Liver (tissue), 8 donors: ENCODE measurements at regions not wholly inside any gene's neighbourhood (a gene's known extent, or its start where the extent isn't known, plus 50 kb on each side); places are given as distances from the start of the nearest gene placed in this dataset.

ENCODE experiments used
- DNase-seq: peaks from one replicate; pipeline ENCODE4 v3.0.0-alpha.2; 2017; ENCODE audit warnings: low spot score
- H3K27ac ChIP-seq, 2 donors: one replicate each; pipeline ENCODE4 v1.7.0; 2013; ENCODE audit warnings: inconsistent platforms in 2 of 2, low read length in 2 of 2, control low read depth in 1 of 2, low read depth in 1 of 2, mild to moderate bottlenecking in 1 of 2
- H3K27me3 ChIP-seq, 4 donors: one replicate each; pipeline versions ENCODE4 v1.6.1 to v1.7.0; 2013; ENCODE audit warnings: low read length in 3 of 4, inconsistent platforms in 1 of 4, mild to moderate bottlenecking in 1 of 4, moderate library complexity in 1 of 4; ENCODE audit not compliant: control insufficient read depth in 4 of 4, insufficient read depth in 4 of 4
- H3K36me3 ChIP-seq, 4 donors: one replicate each; pipeline versions ENCODE4 v1.6.1 to v1.7.0; 2013; ENCODE audit warnings: low read length in 3 of 4, mild to moderate bottlenecking in 3 of 4, low read depth in 1 of 4, moderate library complexity in 1 of 4; ENCODE audit not compliant: control insufficient read depth in 4 of 4, insufficient read depth in 3 of 4
- H3K4me1 ChIP-seq, 4 donors: one replicate each; pipeline versions ENCODE4 v1.6.1 to v1.7.0; 2013; ENCODE audit warnings: low read length in 3 of 4, mild to moderate bottlenecking in 3 of 4, moderate library complexity in 1 of 4; ENCODE audit not compliant: control insufficient read depth in 4 of 4, insufficient read depth in 4 of 4
- H3K4me3 ChIP-seq, 3 donors: one replicate each; pipeline versions ENCODE4 v1.6.1 to v1.7.0; 2013; ENCODE audit warnings: low read length in 3 of 3, control low read depth in 1 of 3, low read depth in 1 of 3, mild to moderate bottlenecking in 1 of 3
- H3K9ac ChIP-seq, 2 donors: one replicate each; pipeline ENCODE4 v1.7.0; 2013; ENCODE audit warnings: low read length in 2 of 2, mild to moderate bottlenecking in 2 of 2, moderate library complexity in 2 of 2, control low read depth in 1 of 2, low read depth in 1 of 2
- H3K9me3 ChIP-seq, 4 donors: one replicate each; pipeline versions ENCODE4 v1.6.1 to v1.7.0; 2013; ENCODE audit warnings: low read length in 3 of 4; ENCODE audit not compliant: control insufficient read depth in 4 of 4
- ATF3 ChIP-seq: IDR thresholded peaks from 2 replicates; pipeline ENCODE4 v1.6.1; 2016; ENCODE audit warnings: antibody characterized with exemption
- CTCF ChIP-seq: fragments of 150-350 bp; IDR thresholded peaks from 2 replicates; pipeline ENCODE4 v1.5.1; 2017; ENCODE audit warnings: improper control_type of control experiment, low read depth, low read length; ENCODE audit not compliant: missing input control
- EGR1 ChIP-seq, 2 donors: IDR thresholded peaks; 2 replicates each; pipeline ENCODE4 v1.6.1; 2016 to 2018; ENCODE audit warnings: antibody characterized with exemption in 2 of 2, low read depth in 2 of 2
- FOXA1 ChIP-seq: IDR thresholded peaks from 2 replicates; pipeline ENCODE4 v1.6.1; 2016; ENCODE audit warnings: antibody characterized with exemption
- FOXA2 ChIP-seq: IDR thresholded peaks from 2 replicates; pipeline ENCODE4 v1.6.1; 2016; ENCODE audit warnings: antibody characterized with exemption
- GABPA ChIP-seq, 2 donors: IDR thresholded peaks in 1 of 2; conservative IDR thresholded peaks in 1 of 2; 2 replicates each; pipeline ENCODE4 v1.6.1; 2016; ENCODE audit warnings: antibody characterized with exemption in 2 of 2, mild to moderate bottlenecking in 1 of 2, moderate library complexity in 1 of 2
- JUND ChIP-seq, 2 donors: IDR thresholded peaks; 2 replicates each; pipeline ENCODE4 v1.6.1; 2016; ENCODE audit warnings: antibody characterized with exemption in 2 of 2
- NR2F2 ChIP-seq: IDR thresholded peaks from 2 replicates; pipeline ENCODE4 v1.6.1; 2016; ENCODE audit warnings: antibody characterized with exemption
- RAD21 ChIP-seq, 2 donors: IDR thresholded peaks; 2 replicates each; pipeline ENCODE4 v1.6.1; 2016; ENCODE audit warnings: antibody characterized with exemption in 2 of 2, mild to moderate bottlenecking in 2 of 2
- REST ChIP-seq: IDR thresholded peaks from 2 replicates; pipeline ENCODE4 v1.6.1; 2016; ENCODE audit warnings: antibody characterized with exemption, mild to moderate bottlenecking
- RXRA ChIP-seq, 2 donors: IDR thresholded peaks; 2 replicates each; pipeline ENCODE4 v1.6.1; 2017 to 2018; ENCODE audit warnings: antibody characterized with exemption in 2 of 2, mild to moderate bottlenecking in 1 of 2
- SP1 ChIP-seq: IDR thresholded peaks from 2 replicates; pipeline ENCODE4 v1.6.1; 2018; ENCODE audit warnings: antibody characterized with exemption, mild to moderate bottlenecking
- TAF1 ChIP-seq: conservative IDR thresholded peaks from 2 replicates; pipeline ENCODE4 v1.6.1; 2016; ENCODE audit warnings: antibody characterized with exemption, mild to moderate bottlenecking
- YY1 ChIP-seq: IDR thresholded peaks from 2 replicates; pipeline ENCODE4 v1.6.1; 2016; ENCODE audit warnings: antibody characterized with exemption, mild to moderate bottlenecking
- WGBS: extraction: QIAGEN DNeasy Blood & Tissue Kit; methylation state at CpG from one replicate; pipeline ENCODE4 v1.1.7; 2013; 5-methylcytosine and 5-hydroxymethylcytosine counted together
- TF ChIP-seq, protein P1 (sequence below): IDR thresholded peaks from 2 replicates; pipeline ENCODE4 v1.6.1; 2016; ENCODE audit warnings: antibody characterized with exemption
- TF ChIP-seq, protein P2 (sequence below): IDR thresholded peaks from 2 replicates; pipeline ENCODE4 v1.6.1; 2016; ENCODE audit warnings: antibody characterized with exemption
- donor health status: healthy.
- donor health status: healthy.
- donor health status: healthy.
- donor health status: healthy.
- donor health status: healthy.

- Histone ChIP-seq H3K9me3 (no peaks in the 10 kb centered on the region), H3K4me3 (no peak overlapping the region), H3K27ac (no peak overlapping the region), H3K27me3 (no peaks in the 10 kb centered on the region), H3K36me3 (no peaks in the 10 kb centered on the region), H3K4me1 (no peaks in the 10 kb centered on the region), H3K9ac (no peak overlapping the region)
- TF ChIP-seq ATF3 (no peak), TAF1 (no peak), REST (no peak)
- WGBS: 92% methylated on average over 2 of the region's 2 CpGs
- no peak for DNase-seq
These were observed 979.9 kb upstream of the GBE1 start for GRCh38 chr3:82741346-82741745.

DNA sequence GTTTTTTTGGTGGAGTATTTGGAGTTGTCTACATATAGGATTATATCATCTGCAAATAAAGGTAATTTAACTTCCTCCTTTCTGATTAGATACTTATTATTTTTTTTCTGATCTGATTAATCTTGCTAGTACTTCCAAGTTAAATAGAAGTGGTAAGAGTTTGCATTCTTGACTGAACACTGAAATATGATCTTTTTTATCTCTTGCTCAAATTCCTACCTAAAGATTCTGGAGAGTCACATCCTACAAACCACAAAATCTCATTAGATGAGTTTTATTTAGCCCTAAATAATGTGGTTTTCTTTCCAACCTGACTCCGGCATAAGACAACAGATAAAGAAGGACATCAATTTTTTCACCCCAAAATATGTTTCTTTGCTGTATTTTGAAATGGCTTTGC, 977.9 kb upstream of the GBE1 start:
- WGBS: 74% methylated on average over 1 of the region's 1 CpG
- TF ChIP-seq, protein P1, sequence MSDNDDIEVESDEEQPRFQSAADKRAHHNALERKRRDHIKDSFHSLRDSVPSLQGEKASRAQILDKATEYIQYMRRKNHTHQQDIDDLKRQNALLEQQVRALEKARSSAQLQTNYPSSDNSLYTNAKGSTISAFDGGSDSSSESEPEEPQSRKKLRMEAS: no peak
- TF ChIP-seq, protein P2, sequence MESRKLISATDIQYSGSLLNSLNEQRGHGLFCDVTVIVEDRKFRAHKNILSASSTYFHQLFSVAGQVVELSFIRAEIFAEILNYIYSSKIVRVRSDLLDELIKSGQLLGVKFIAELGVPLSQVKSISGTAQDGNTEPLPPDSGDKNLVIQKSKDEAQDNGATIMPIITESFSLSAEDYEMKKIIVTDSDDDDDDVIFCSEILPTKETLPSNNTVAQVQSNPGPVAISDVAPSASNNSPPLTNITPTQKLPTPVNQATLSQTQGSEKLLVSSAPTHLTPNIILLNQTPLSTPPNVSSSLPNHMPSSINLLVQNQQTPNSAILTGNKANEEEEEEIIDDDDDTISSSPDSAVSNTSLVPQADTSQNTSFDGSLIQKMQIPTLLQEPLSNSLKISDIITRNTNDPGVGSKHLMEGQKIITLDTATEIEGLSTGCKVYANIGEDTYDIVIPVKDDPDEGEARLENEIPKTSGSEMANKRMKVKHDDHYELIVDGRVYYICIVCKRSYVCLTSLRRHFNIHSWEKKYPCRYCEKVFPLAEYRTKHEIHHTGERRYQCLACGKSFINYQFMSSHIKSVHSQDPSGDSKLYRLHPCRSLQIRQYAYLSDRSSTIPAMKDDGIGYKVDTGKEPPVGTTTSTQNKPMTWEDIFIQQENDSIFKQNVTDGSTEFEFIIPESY: no peak
- TF ChIP-seq GABPA (IDR thresholded peaks at IDR 0.05 in 1 of 2, conservative IDR thresholded peaks at IDR 0.05 in 1 of 2) (no peak), RAD21 (IDR thresholded peaks at IDR 0.05) (no peak), YY1 (no peak), EGR1 (IDR thresholded peaks at IDR 0.05; ENCODE audit: low read depth in 2 of 2) (no peak), CTCF (no peak), FOXA1 (no peak), ATF3 (no peak), TAF1 (no peak), FOXA2 (no peak), SP1 (no peak), RXRA (IDR thresholded peaks at IDR 0.05) (no peak), JUND (IDR thresholded peaks at IDR 0.05) (no peak), NR2F2 (no peak)

More for the DNA sequence above, 977.9 kb upstream of the GBE1 start:
- H3K4me3 ChIP-seq: no peak overlapping the region
- H3K27me3 ChIP-seq: no peaks in the 10 kb centered on the region
- H3K4me1 ChIP-seq: no peaks in the 10 kb centered on the region
- H3K27ac ChIP-seq: no peak overlapping the region
- no peak for DNase-seq
- H3K9me3 ChIP-seq: no peaks in the 10 kb centered on the region
- no peak overlapping the region for H3K9ac ChIP-seq
- H3K36me3 ChIP-seq: no peaks in the 10 kb centered on the region
